MM.1S (cell line): ENCODE measurements at regions not wholly inside any gene's neighbourhood (a gene's known extent, or its start where the extent isn't known, plus 50 kb on each side); places are given as distances from the start of the nearest gene placed in this dataset.

Source experiments
- DNase-seq: peaks from one replicate; pipeline ENCODE4 v3.0.0-alpha.2; 2015
- H2AFZ ChIP-seq: fragments of 300-600 bp; sonication (generic); 2 replicates; pipeline ENCODE4 v1.6.0; 2016; ENCODE audit warnings: antibody characterized with exemption, low read length
- H3F3A ChIP-seq: fragments of 300-600 bp; sonication (generic); 2 replicates; pipeline ENCODE4 v1.6.1; 2016; ENCODE audit warnings: mild to moderate bottlenecking, antibody characterized with exemption, low read length, moderate library complexity, mixed read lengths; ENCODE audit not compliant: insufficient read depth
- H3K27ac ChIP-seq: fragments of 300-600 bp; sonication (generic); 2 replicates; pipeline ENCODE4 v1.5.1; 2016; ENCODE audit warnings: mild to moderate bottlenecking, low read length
- H3K27me3 ChIP-seq: fragments of 300-600 bp; sonication (generic); replicated peaks from 2 replicates; pipeline ENCODE4 v1.6.0; 2016; ENCODE audit warnings: low read length; ENCODE audit not compliant: insufficient read depth
- H3K36me3 ChIP-seq: fragments of 300-600 bp; sonication (generic); replicated peaks from 2 replicates; pipeline ENCODE4 v1.6.1; 2016; ENCODE audit warnings: mild to moderate bottlenecking, low read length, mixed read lengths; ENCODE audit not compliant: insufficient read depth
- H3K4me1 ChIP-seq: fragments of 300-600 bp; sonication (generic); 2 replicates; pipeline ENCODE4 v1.6.1; 2016; ENCODE audit warnings: low read length, mixed read lengths
- H3K4me2 ChIP-seq: fragments of 300-600 bp; sonication (generic); 2 replicates; pipeline ENCODE4 v1.6.0; 2016; ENCODE audit warnings: low read depth, low read length
- H3K4me3 ChIP-seq: fragments of 300-600 bp; sonication (generic); 2 replicates; pipeline ENCODE4 v1.5.1; 2016; ENCODE audit warnings: low read length, mixed read lengths
- H3K79me2 ChIP-seq: fragments of 300-600 bp; sonication (generic); 2 replicates; pipeline ENCODE4 v1.6.1; 2016; ENCODE audit warnings: mixed run types, low read length, mixed read lengths
- H3K9ac ChIP-seq: fragments of 300-600 bp; sonication (generic); 2 replicates; pipeline ENCODE4 v1.6.1; 2016; ENCODE audit warnings: low read length, mixed read lengths
- H3K9me2 ChIP-seq: fragments of 300-600 bp; sonication (generic); replicated peaks from 2 replicates; pipeline ENCODE4 v1.6.1; 2016; ENCODE audit warnings: mild to moderate bottlenecking, low read length, mixed read lengths; ENCODE audit not compliant: insufficient read depth
- H3K9me3 ChIP-seq: fragments of 300-600 bp; sonication (generic); replicated peaks from 2 replicates; pipeline ENCODE4 v1.6.1; 2016; ENCODE audit warnings: mild to moderate bottlenecking, low read length, mixed read lengths; ENCODE audit not compliant: insufficient read depth
- H4K20me1 ChIP-seq: fragments of 300-600 bp; sonication (generic); 2 replicates; pipeline ENCODE4 v1.6.1; 2016; ENCODE audit warnings: mild to moderate bottlenecking, low read length, moderate library complexity, mixed read lengths; ENCODE audit not compliant: insufficient read depth
- CTCF ChIP-seq: fragments of 300-600 bp; sonication (generic); IDR thresholded peaks from 2 replicates; pipeline ENCODE4 v1.5.1; 2016; ENCODE audit warnings: antibody characterized with exemption, low read length, mixed read lengths
- EZH2 ChIP-seq: fragments of 300-600 bp; sonication (generic); optimal IDR thresholded peaks from 2 replicates; pipeline ENCODE3; 2017; ENCODE audit warnings: low read depth, mild to moderate bottlenecking, antibody characterized with exemption, low read length, mixed read lengths
- EZH2phosphoT487 ChIP-seq: fragments of 300-600 bp; sonication (generic); IDR thresholded peaks from 2 replicates; pipeline ENCODE4 v1.6.1; 2018; ENCODE audit warnings: antibody characterized with exemption, low read length

- Histone ChIP-seq H3K4me3 (no peak overlapping the region), H3K9ac (no peak overlapping the region), H3K36me3 (no peaks in the 10 kb centered on the region), H2AFZ (no peak overlapping the region), H3K4me1 (no peaks in the 10 kb centered on the region), H3K79me2 (no peaks in the 10 kb centered on the region), H3K4me2 (no peak overlapping the region), H4K20me1 (no peaks in the 10 kb centered on the region), H3K9me2 (no peaks in the 10 kb centered on the region), H3K27me3 (no peaks in the 10 kb centered on the region), H3K27ac (no peak overlapping the region), H3K9me3 (no peaks in the 10 kb centered on the region), H3F3A (no peaks in the 10 kb centered on the region)
- TF ChIP-seq CTCF = no peak
- no peak for DNase-seq
These were observed 122.8 kb upstream of the IPO9 start for GRCh38 chr1:201706109-201706508.

GRCh38 chr1:201707027-201707426 is 121.9 kb upstream of the IPO9 start:
- Histone ChIP-seq H3K4me2 (no peak overlapping the region), H2AFZ (no peak overlapping the region), H3K9me2 (no peaks in the 10 kb centered on the region), H3K9me3 (no peaks in the 10 kb centered on the region), H3K9ac (no peak overlapping the region), H3K36me3 (no peaks in the 10 kb centered on the region), H4K20me1 (no peaks in the 10 kb centered on the region), H3K79me2 (no peaks in the 10 kb centered on the region), H3K27me3 (no peaks in the 10 kb centered on the region), H3F3A (no peaks in the 10 kb centered on the region), H3K27ac (no peak overlapping the region), H3K4me3 (no peak overlapping the region), H3K4me1 (no peaks in the 10 kb centered on the region)
- TF ChIP-seq EZH2phosphoT487 (no peak), CTCF (no peak), EZH2 (no peak)
- no peak for DNase-seq

- TF ChIP-seq EZH2phosphoT487 (no peak), EZH2 (no peak), CTCF (no peak)
- DNase-seq = no peak
- no peak overlapping the region for H3K4me2 ChIP-seq
- H3K9me3 ChIP-seq = no peaks in the 10 kb centered on the region
- no peak overlapping the region for H3K9ac ChIP-seq
- no peak overlapping the region for H3K27ac ChIP-seq
- H3F3A ChIP-seq = no peaks in the 10 kb centered on the region
- no peak overlapping the region for H3K4me3 ChIP-seq
- no peaks in the 10 kb centered on the region for H3K4me1 ChIP-seq
- no peaks in the 10 kb centered on the region for H3K9me2 ChIP-seq
- no peaks in the 10 kb centered on the region for H3K36me3 ChIP-seq
- no peaks in the 10 kb centered on the region for H4K20me1 ChIP-seq
- no peak overlapping the region for H2AFZ ChIP-seq
- no peaks in the 10 kb centered on the region for H3K79me2 ChIP-seq
- no peaks in the 10 kb centered on the region for H3K27me3 ChIP-seq
These were observed 121.3 kb upstream of the IPO9 start for GRCh38 chr1:201707656-201708055.
